SK-N-SH (cell line): ENCODE measurements at regions not wholly inside any gene's neighbourhood (a gene's known extent, or its start where the extent isn't known, plus 50 kb on each side); places are given as distances from the start of the nearest gene placed in this dataset.

Source experiments
- CTCF ChIA-PET: fragments of 300-600, 350-600 bp; formaldehyde crosslinking; extraction: SDS; loops from one replicate; lab custom pipeline; 2021; lab: Yijun Ruan, JAX
- POLR2A ChIA-PET: fragments of 350-600 bp; sonication (Branson Sonifier 250); formaldehyde crosslinking; extraction: SDS; loops from one replicate; lab custom pipeline; 2020; ENCODE audit warnings: antibody characterized with exemption, inconsistent platforms; lab: Yijun Ruan, JAX
- DNase-seq: peaks from one replicate; pipeline ENCODE4 v3.0.0; 2012
- H2AFZ ChIP-seq: fragments of 200-600 bp; sonication (generic); 2 replicates; pipeline ENCODE4 v1.8.1; 2016; ENCODE audit warnings: antibody characterized with exemption, mild to moderate bottlenecking, low read depth
- H3F3A ChIP-seq: fragments of 200-600 bp; sonication (generic); replicated peaks from 2 replicates; pipeline ENCODE3; 2016; ENCODE audit warnings: antibody characterized with exemption, mild to moderate bottlenecking; ENCODE audit not compliant: insufficient read depth
- H3K27ac ChIP-seq, 2 experiments: fragments of 200-500 bp in 1 of 2; fragments of 200-600 bp in 1 of 2; sonication (Bioruptor generic) in 1 of 2; sonication (generic), shearing (Covaris generic) in 1 of 2; 2 replicates each; pipeline versions ENCODE4 v1.5.1 to v1.6.1; 2014 to 2016; ENCODE audit warnings: low read depth in 2 of 2, inconsistent platforms in 1 of 2, low read length in 1 of 2, mild to moderate bottlenecking in 1 of 2, mixed read lengths in 1 of 2
- H3K27me3 ChIP-seq: fragments of 200-600 bp; sonication (generic), shearing (Covaris generic); 2 replicates; pipeline ENCODE4 v1.6.1; 2016; ENCODE audit warnings: mixed run types; ENCODE audit not compliant: insufficient read depth
- H3K36me3 ChIP-seq, 2 experiments: fragments of 200-500 bp in 1 of 2; fragments of 200-600 bp in 1 of 2; sonication (Bioruptor generic) in 1 of 2; sonication (generic) in 1 of 2; replicated peaks in 1 of 2; 2 replicates each; pipeline versions ENCODE3 to v1.5.1; 2014 to 2016; ENCODE audit warnings: low read length in 1 of 2, mild to moderate bottlenecking in 1 of 2; ENCODE audit not compliant: insufficient read depth in 2 of 2, control insufficient read depth in 1 of 2
- H3K4me1 ChIP-seq, 2 experiments: fragments of 200-500 bp in 1 of 2; fragments of 200-600 bp in 1 of 2; sonication (Bioruptor generic) in 1 of 2; sonication (generic), shearing (Covaris generic) in 1 of 2; 2 replicates each; pipeline versions ENCODE4 v1.5.1 to v1.6.1; 2014 to 2016; ENCODE audit warnings: low read depth in 1 of 2, low read length in 1 of 2, mixed run types in 1 of 2; ENCODE audit not compliant: insufficient read depth in 2 of 2, control insufficient read depth in 1 of 2
- H3K4me2 ChIP-seq: fragments of 200-600 bp; sonication (generic), shearing (Covaris generic); 2 replicates; pipeline ENCODE4 v1.6.1; 2017; ENCODE audit warnings: mixed run types
- H3K4me3 ChIP-seq, 2 experiments: fragments of 200-500 bp in 1 of 2; fragments of 200-600 bp in 1 of 2; sonication (Bioruptor generic) in 1 of 2; sonication (generic), shearing (Covaris generic) in 1 of 2; 2 replicates each; pipeline versions ENCODE4 v1.5.1 to v1.8.1; 2014 to 2016; ENCODE audit warnings: low read depth in 2 of 2, inconsistent platforms in 1 of 2, low read length in 1 of 2, mild to moderate bottlenecking in 1 of 2, mixed read lengths in 1 of 2, moderate library complexity in 1 of 2
- H3K79me2 ChIP-seq: fragments of 200-600 bp; sonication (generic); 2 replicates; pipeline ENCODE4 v1.8.1; 2017; ENCODE audit warnings: mild to moderate bottlenecking; ENCODE audit not compliant: insufficient read depth
- H3K9ac ChIP-seq: fragments of 200-600 bp; sonication (generic); 2 replicates; pipeline ENCODE4 v1.6.1; 2017; ENCODE audit warnings: mixed run types
- H3K9me2 ChIP-seq: fragments of 200-600 bp; sonication (generic); 2 replicates; pipeline ENCODE4 v1.6.1; 2017; ENCODE audit warnings: mixed run types
- H3K9me3 ChIP-seq: fragments of 200-600 bp; sonication (generic); 2 replicates; pipeline ENCODE4 v1.6.1; 2017; ENCODE audit warnings: mixed run types, mild to moderate bottlenecking, moderate library complexity
- H4K20me1 ChIP-seq: fragments of 200-600 bp; sonication (generic); 2 replicates; pipeline ENCODE4 v1.6.1; 2017; ENCODE audit warnings: mild to moderate bottlenecking, mixed run types; ENCODE audit not compliant: insufficient read depth
- ELF1 ChIP-seq: IDR thresholded peaks from 2 replicates; pipeline ENCODE4 v1.4.0; 2012
- EP300 ChIP-seq, 2 experiments: IDR thresholded peaks; 2 replicates each; pipeline versions ENCODE4 v1.4.0 to v1.6.1; 2012; ENCODE audit warnings: borderline replicate concordance in 1 of 2, low read depth in 1 of 2, low read length in 1 of 2
- FOXJ3 ChIP-seq: sonication (generic); formaldehyde crosslinking; IDR thresholded peaks from 2 replicates; pipeline ENCODE4 v1.5.1; 2020; ENCODE audit warnings: mild to moderate bottlenecking, missing genetic modification reagents
- GATA2 ChIP-seq: sonication (generic); formaldehyde crosslinking; IDR thresholded peaks from 2 replicates; pipeline ENCODE4 v1.5.0; 2020; ENCODE audit warnings: mild to moderate bottlenecking, missing genetic modification reagents
- MEF2A ChIP-seq: IDR thresholded peaks from 2 replicates; pipeline ENCODE4 v1.4.0; 2012; ENCODE audit warnings: low read depth, borderline replicate concordance
- POLR2AphosphoS5 ChIP-seq: IDR thresholded peaks from 2 replicates; pipeline ENCODE4 v1.6.1; 2012; ENCODE audit warnings: low read depth, low read length
- RAD21 ChIP-seq: IDR thresholded peaks from 2 replicates; pipeline ENCODE4 v1.6.1; 2012; ENCODE audit warnings: mild to moderate bottlenecking, low read length
- RCOR1 ChIP-seq: fragments of 150-350 bp; IDR thresholded peaks from 2 replicates; pipeline ENCODE4 v1.6.1; 2017; ENCODE audit warnings: antibody characterized with exemption, low read length
- RFX5 ChIP-seq: IDR thresholded peaks from 2 replicates; pipeline ENCODE4 v1.6.1; 2012; ENCODE audit warnings: mild to moderate bottlenecking, improper control_type of control experiment, low read length
- SMC3 ChIP-seq: IDR thresholded peaks from 2 replicates; pipeline ENCODE4 v1.6.1; 2012; ENCODE audit warnings: low read depth, low read length, improper control_type of control experiment
- TCF12 ChIP-seq: IDR thresholded peaks from 2 replicates; pipeline ENCODE4 v1.4.0; 2012
- YY1 ChIP-seq: IDR thresholded peaks from 2 replicates; pipeline ENCODE4 v1.4.0; 2012; ENCODE audit warnings: low read depth, mild to moderate bottlenecking
- WGBS: methylation state at CpG from one replicate; pipeline ENCODE4 v1.1.6; 2017; ENCODE audit warnings: low lambda C conversion rate; 5-methylcytosine and 5-hydroxymethylcytosine counted together
- TF ChIP-seq, protein P1 (sequence below): IDR thresholded peaks from 2 replicates; pipeline ENCODE4; 2012
- TF ChIP-seq, protein P2 (sequence below): fragments of 150-350 bp; IDR thresholded peaks from 2 replicates; pipeline ENCODE4 v1.6.1; 2016; ENCODE audit warnings: mild to moderate bottlenecking, low read depth, low read length
- TF ChIP-seq, protein P3 (sequence below): IDR thresholded peaks from 2 replicates; pipeline ENCODE4 v1.4.0; 2012; ENCODE audit warnings: low read depth
- TF ChIP-seq, protein P4 (sequence below): fragments of 200-600 bp; sonication (generic); IDR thresholded peaks from 2 replicates; pipeline ENCODE4 v1.6.1; 2017; ENCODE audit warnings: antibody characterized with exemption, mild to moderate bottlenecking, moderate library complexity
- TF ChIP-seq, protein P5 (sequence below): IDR thresholded peaks from 2 replicates; pipeline ENCODE4 v1.6.1; 2012; ENCODE audit warnings: mild to moderate bottlenecking, low read depth, low read length, moderate library complexity
- TF ChIP-seq, protein P6 (sequence below): IDR thresholded peaks from 2 replicates; pipeline ENCODE4 v1.4.0; 2012; ENCODE audit warnings: low read depth, borderline replicate concordance

DNA sequence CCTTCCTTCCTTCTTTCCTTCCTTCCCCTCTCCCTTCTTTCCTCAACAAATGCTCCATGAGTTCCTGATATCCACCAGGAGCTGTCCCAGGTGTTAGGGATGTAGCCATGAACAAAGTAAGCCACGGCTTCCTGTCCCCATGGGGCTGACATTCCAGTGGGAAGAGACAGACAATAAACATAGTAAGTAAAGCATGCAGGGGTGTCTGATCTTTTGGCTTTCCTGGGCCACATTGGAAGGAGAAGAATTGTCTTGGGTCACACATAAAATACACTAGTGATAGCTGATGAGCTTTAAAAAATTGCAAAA lies 81.5 kb upstream of the ZBTB40 start (continued):
- TF ChIP-seq RCOR1 (no peak), RFX5 (no peak), ELF1 (no peak)
- TF ChIP-seq, protein P1, sequence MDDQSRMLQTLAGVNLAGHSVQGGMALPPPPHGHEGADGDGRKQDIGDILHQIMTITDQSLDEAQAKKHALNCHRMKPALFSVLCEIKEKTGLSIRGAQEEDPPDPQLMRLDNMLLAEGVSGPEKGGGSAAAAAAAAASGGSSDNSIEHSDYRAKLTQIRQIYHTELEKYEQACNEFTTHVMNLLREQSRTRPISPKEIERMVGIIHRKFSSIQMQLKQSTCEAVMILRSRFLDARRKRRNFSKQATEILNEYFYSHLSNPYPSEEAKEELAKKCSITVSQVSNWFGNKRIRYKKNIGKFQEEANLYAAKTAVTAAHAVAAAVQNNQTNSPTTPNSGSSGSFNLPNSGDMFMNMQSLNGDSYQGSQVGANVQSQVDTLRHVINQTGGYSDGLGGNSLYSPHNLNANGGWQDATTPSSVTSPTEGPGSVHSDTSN, result no peak
- TF ChIP-seq, protein P2, sequence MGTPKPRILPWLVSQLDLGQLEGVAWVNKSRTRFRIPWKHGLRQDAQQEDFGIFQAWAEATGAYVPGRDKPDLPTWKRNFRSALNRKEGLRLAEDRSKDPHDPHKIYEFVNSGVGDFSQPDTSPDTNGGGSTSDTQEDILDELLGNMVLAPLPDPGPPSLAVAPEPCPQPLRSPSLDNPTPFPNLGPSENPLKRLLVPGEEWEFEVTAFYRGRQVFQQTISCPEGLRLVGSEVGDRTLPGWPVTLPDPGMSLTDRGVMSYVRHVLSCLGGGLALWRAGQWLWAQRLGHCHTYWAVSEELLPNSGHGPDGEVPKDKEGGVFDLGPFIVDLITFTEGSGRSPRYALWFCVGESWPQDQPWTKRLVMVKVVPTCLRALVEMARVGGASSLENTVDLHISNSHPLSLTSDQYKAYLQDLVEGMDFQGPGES, result no peak

DNA sequence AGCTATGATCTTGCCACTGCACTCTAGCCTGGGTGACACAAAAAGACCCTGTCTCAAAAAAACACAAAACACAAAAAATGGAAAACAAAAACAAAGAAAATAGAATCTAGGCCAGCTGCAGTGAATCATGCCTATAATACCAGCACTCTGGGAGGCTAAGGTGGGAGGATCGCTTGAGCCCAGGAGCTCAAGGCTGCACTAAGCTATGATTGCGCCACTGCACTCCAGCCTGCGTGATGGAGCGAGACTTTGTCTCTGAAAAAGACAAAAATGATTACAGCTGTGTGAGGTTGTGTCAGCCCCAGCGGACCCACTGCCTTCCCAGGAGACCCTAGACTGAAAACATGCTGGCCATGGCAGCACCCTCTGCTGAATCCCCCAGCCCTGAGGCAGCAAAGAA lies 80.2 kb upstream of the ZBTB40 start:
- Histone ChIP-seq H3K27me3 (peaks cover 18% of the 10 kb centered on the region; the same call in 1 of the 2 replicates), H3K9me3 (no peaks in the 10 kb centered on the region), H3K27ac (no peak overlapping the region), H3K9me2 (no peaks in the 10 kb centered on the region), H2AFZ (no peak overlapping the region), H3K36me3 (no peaks in the 10 kb centered on the region), H3K4me2 (no peak overlapping the region), H3K4me1 (no peaks in the 10 kb centered on the region; a peak in 1 of 4 replicates), H4K20me1 (no peaks in the 10 kb centered on the region), H3K4me3 (no peak overlapping the region), H3F3A (no peaks in the 10 kb centered on the region), H3K9ac (no peak overlapping the region), H3K79me2 (no peaks in the 10 kb centered on the region)
- no peak for DNase-seq
- TF ChIP-seq, protein P3, sequence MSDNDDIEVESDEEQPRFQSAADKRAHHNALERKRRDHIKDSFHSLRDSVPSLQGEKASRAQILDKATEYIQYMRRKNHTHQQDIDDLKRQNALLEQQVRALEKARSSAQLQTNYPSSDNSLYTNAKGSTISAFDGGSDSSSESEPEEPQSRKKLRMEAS, result no peak
- no peak for TF ChIP-seq SMC3
- no peak for TF ChIP-seq GATA2 (CRISPR knock-in tag)
- no peak for TF ChIP-seq YY1
- TF ChIP-seq, protein P4, sequence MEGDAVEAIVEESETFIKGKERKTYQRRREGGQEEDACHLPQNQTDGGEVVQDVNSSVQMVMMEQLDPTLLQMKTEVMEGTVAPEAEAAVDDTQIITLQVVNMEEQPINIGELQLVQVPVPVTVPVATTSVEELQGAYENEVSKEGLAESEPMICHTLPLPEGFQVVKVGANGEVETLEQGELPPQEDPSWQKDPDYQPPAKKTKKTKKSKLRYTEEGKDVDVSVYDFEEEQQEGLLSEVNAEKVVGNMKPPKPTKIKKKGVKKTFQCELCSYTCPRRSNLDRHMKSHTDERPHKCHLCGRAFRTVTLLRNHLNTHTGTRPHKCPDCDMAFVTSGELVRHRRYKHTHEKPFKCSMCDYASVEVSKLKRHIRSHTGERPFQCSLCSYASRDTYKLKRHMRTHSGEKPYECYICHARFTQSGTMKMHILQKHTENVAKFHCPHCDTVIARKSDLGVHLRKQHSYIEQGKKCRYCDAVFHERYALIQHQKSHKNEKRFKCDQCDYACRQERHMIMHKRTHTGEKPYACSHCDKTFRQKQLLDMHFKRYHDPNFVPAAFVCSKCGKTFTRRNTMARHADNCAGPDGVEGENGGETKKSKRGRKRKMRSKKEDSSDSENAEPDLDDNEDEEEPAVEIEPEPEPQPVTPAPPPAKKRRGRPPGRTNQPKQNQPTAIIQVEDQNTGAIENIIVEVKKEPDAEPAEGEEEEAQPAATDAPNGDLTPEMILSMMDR, result no peak
- TF ChIP-seq, protein P1, result no peak
- no peak for TF ChIP-seq FOXJ3 (CRISPR knock-in tag)
- no peak for TF ChIP-seq ELF1
- TF ChIP-seq EP300 (IDR thresholded peaks at IDR 0.05; ENCODE audit: borderline replicate concordance in 1 of 2, low read depth in 1 of 2, low read length in 1 of 2), result no peak
- TF ChIP-seq, protein P5, sequence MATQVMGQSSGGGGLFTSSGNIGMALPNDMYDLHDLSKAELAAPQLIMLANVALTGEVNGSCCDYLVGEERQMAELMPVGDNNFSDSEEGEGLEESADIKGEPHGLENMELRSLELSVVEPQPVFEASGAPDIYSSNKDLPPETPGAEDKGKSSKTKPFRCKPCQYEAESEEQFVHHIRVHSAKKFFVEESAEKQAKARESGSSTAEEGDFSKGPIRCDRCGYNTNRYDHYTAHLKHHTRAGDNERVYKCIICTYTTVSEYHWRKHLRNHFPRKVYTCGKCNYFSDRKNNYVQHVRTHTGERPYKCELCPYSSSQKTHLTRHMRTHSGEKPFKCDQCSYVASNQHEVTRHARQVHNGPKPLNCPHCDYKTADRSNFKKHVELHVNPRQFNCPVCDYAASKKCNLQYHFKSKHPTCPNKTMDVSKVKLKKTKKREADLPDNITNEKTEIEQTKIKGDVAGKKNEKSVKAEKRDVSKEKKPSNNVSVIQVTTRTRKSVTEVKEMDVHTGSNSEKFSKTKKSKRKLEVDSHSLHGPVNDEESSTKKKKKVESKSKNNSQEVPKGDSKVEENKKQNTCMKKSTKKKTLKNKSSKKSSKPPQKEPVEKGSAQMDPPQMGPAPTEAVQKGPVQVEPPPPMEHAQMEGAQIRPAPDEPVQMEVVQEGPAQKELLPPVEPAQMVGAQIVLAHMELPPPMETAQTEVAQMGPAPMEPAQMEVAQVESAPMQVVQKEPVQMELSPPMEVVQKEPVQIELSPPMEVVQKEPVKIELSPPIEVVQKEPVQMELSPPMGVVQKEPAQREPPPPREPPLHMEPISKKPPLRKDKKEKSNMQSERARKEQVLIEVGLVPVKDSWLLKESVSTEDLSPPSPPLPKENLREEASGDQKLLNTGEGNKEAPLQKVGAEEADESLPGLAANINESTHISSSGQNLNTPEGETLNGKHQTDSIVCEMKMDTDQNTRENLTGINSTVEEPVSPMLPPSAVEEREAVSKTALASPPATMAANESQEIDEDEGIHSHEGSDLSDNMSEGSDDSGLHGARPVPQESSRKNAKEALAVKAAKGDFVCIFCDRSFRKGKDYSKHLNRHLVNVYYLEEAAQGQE, result no peak
- TF ChIP-seq TCF12, result no peak
- TF ChIP-seq RAD21, result no peak
- TF ChIP-seq POLR2AphosphoS5, result no peak
- TF ChIP-seq, protein P6, sequence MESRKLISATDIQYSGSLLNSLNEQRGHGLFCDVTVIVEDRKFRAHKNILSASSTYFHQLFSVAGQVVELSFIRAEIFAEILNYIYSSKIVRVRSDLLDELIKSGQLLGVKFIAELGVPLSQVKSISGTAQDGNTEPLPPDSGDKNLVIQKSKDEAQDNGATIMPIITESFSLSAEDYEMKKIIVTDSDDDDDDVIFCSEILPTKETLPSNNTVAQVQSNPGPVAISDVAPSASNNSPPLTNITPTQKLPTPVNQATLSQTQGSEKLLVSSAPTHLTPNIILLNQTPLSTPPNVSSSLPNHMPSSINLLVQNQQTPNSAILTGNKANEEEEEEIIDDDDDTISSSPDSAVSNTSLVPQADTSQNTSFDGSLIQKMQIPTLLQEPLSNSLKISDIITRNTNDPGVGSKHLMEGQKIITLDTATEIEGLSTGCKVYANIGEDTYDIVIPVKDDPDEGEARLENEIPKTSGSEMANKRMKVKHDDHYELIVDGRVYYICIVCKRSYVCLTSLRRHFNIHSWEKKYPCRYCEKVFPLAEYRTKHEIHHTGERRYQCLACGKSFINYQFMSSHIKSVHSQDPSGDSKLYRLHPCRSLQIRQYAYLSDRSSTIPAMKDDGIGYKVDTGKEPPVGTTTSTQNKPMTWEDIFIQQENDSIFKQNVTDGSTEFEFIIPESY, result no peak
- TF ChIP-seq RFX5, result no peak
- TF ChIP-seq MEF2A, result no peak
- CTCF ChIA-PET, result interaction anchor here (1.4 kb wide), 1 partner anchor 29 kb away, joined by 3 read pairs; no protein-coding TSS in a partner anchor
- 86% methylated on average over 4 of the region's 5 CpGs for WGBS
- POLR2A ChIA-PET, result no interaction called here
